Activated CD4-positive, alpha-beta T cell treated with anti-CD3 and anti-CD28 coated beads for 4 hours (primary cell): ENCODE measurements at regions not wholly inside any gene's neighbourhood (a gene's known extent, or its start where the extent isn't known, plus 50 kb on each side); places are given as distances from the start of the nearest gene placed in this dataset.

Experiments used
- DNase-seq, 2 donors: peaks; one replicate each; pipeline ENCODE4 v3.0.0-alpha.2; 2020

- no peak for DNase-seq
Observed at GRCh38 chr3:94259291-94259690, 196.4 kb downstream of the NSUN3 start.

- DNase-seq, result no peak
Observed at GRCh38 chr3:94269763-94270162, 206.9 kb downstream of the NSUN3 start.

- no peak for DNase-seq
Observed at GRCh38 chr3:94272016-94272415, 209.2 kb downstream of the NSUN3 start.

- DNase-seq, result no peak
Observed at GRCh38 chr3:94280958-94281357, 218.1 kb downstream of the NSUN3 start.

- no peak for DNase-seq
Observed at GRCh38 chr3:94285872-94286271, 223.0 kb downstream of the NSUN3 start.

GRCh38 chr3:94291686-94292085, 228.8 kb downstream of the NSUN3 start:
- DNase-seq, result no peak

GRCh38 chr3:94292151-94292550, 229.3 kb downstream of the NSUN3 start:
- DNase-seq, result no peak

GRCh38 chr3:94293793-94294195, 230.9 kb downstream of the NSUN3 start:
- DNase-seq, result no peak

GRCh38 chr3:94294806-94295205, 231.9 kb downstream of the NSUN3 start:
- DNase-seq, result no peak

- DNase-seq, result no peak
Observed at GRCh38 chr3:94299716-94300115, 236.9 kb downstream of the NSUN3 start.

GRCh38 chr3:94301366-94301765, 238.5 kb downstream of the NSUN3 start:
- no peak for DNase-seq

GRCh38 chr3:94303266-94303665, 240.4 kb downstream of the NSUN3 start:
- no peak for DNase-seq

- DNase-seq, result no peak
Observed at GRCh38 chr3:94303897-94304296, 241.0 kb downstream of the NSUN3 start.

- DNase-seq, result no peak
Observed at GRCh38 chr3:94304954-94305353, 242.1 kb downstream of the NSUN3 start.

- DNase-seq, result no peak
Observed at GRCh38 chr3:94305835-94306611, 243.2 kb downstream of the NSUN3 start.

GRCh38 chr3:94307588-94307987, 244.7 kb downstream of the NSUN3 start:
- DNase-seq, result no peak

- DNase-seq, result no peak
Observed at GRCh38 chr3:94308767-94309166, 245.9 kb downstream of the NSUN3 start.

- DNase-seq, result no peak
Observed at GRCh38 chr3:94310341-94311135, 247.7 kb downstream of the NSUN3 start.

- no peak for DNase-seq
Observed at GRCh38 chr3:94311651-94312050, 248.8 kb downstream of the NSUN3 start.

GRCh38 chr3:94314218-94314883, 251.5 kb downstream of the NSUN3 start:
- no peak for DNase-seq

- no peak for DNase-seq
Observed at GRCh38 chr3:94317017-94317416, 254.2 kb downstream of the NSUN3 start.

GRCh38 chr3:94323596-94323995, 260.7 kb downstream of the NSUN3 start:
- no peak for DNase-seq

GRCh38 chr3:94331831-94332230, 269.0 kb downstream of the NSUN3 start:
- no peak for DNase-seq
